Loucy (cell line): ENCODE measurements at regions not wholly inside any gene's neighbourhood (a gene's known extent, or its start where the extent isn't known, plus 50 kb on each side); places are given as distances from the start of the nearest gene placed in this dataset.

ENCODE experiments used
- CTCF ChIP-seq: fragments of 200-600 bp; sonication (generic); conservative IDR thresholded peaks from 2 replicates; pipeline ENCODE4 v1.5.1; 2014; ENCODE audit warnings: mild to moderate bottlenecking, antibody characterized with exemption, low read length
- EZH2phosphoT487 ChIP-seq: fragments of 200-600 bp; IDR thresholded peaks from 2 replicates; pipeline ENCODE4 v1.6.1; 2018; ENCODE audit warnings: antibody characterized with exemption, mild to moderate bottlenecking, moderate library complexity, borderline replicate concordance

- no peak for TF ChIP-seq CTCF
- no peak for TF ChIP-seq EZH2phosphoT487
These were observed 223.0 kb downstream of the PTBP2 start for GRCh38 chr1:96944432-96945092.
